SK-N-MC (cell line): ENCODE measurements at regions not wholly inside any gene's neighbourhood (a gene's known extent, or its start where the extent isn't known, plus 50 kb on each side); places are given as distances from the start of the nearest gene placed in this dataset.

Experiments used
- DNase-seq: peaks from one replicate; pipeline ENCODE4 v3.0.0-alpha.2; 2011; ENCODE audit warnings: low read depth, low spot score
- H3K27ac ChIP-seq: fragments of 200-600 bp; sonication (generic); 2 replicates; pipeline ENCODE4 v1.5.1; 2016; ENCODE audit warnings: mixed run types
- H3K36me3 ChIP-seq: fragments of 200-600 bp; sonication (generic); 2 replicates; pipeline ENCODE4 v1.6.1; 2017; ENCODE audit warnings: antibody characterized with exemption, low read length, mixed read lengths; ENCODE audit not compliant: insufficient read depth
- H3K4me3 ChIP-seq: fragments of 200-600 bp; sonication (generic); 2 replicates; pipeline ENCODE4 v1.5.1; 2016
- H3K9ac ChIP-seq: fragments of 200-600 bp; sonication (generic); 2 replicates; pipeline ENCODE4 v1.8.0; 2017; ENCODE audit warnings: mixed run types, mixed read lengths; ENCODE audit not compliant: insufficient read length
- H3K9me3 ChIP-seq: fragments of 200-600 bp; sonication (generic); 2 replicates; pipeline ENCODE4 v1.6.1; 2017; ENCODE audit warnings: low read depth, mild to moderate bottlenecking, antibody characterized with exemption, low read length, moderate library complexity, mixed read lengths
- EZH2 ChIP-seq: fragments of 200-600 bp; sonication (generic); IDR thresholded peaks from one replicate; pipeline ENCODE4 v1.6.1; 2017; ENCODE audit warnings: antibody characterized with exemption
- FOXP2 ChIP-seq: optimal IDR thresholded peaks from 2 replicates; pipeline ENCODE3; 2011; ENCODE audit warnings: mild to moderate bottlenecking, moderate library complexity; ENCODE audit not compliant: insufficient read depth; ENCODE audit errors: extremely low read length, control extremely low read depth
- POLR2AphosphoS5 ChIP-seq: IDR thresholded peaks from 2 replicates; pipeline ENCODE4 v1.6.1; 2012; ENCODE audit warnings: mild to moderate bottlenecking, low read depth, low read length, borderline replicate concordance

DNA sequence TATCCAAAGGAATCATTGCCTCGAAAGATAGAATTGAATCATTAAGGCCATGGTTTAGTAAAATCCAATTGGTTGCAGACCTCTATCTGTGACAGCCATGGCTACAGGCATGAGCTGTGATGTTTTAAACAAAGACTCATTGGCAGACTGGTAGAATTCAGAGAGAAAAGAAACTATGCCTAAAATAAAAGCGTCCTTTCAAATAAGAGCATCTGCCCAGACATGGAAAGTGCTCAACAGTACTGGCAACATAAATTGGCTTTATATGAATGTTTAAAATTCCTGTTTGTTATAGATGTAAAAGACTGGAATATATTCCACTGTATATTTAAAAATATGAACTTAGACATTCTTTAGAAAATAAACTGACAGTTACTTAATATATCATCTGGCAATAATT lies 2034.2 kb downstream of the LRRC4C start:
- no peak for DNase-seq
- Histone ChIP-seq H3K27ac (no peak overlapping the region), H3K9ac (no peak overlapping the region), H3K4me3 (no peak overlapping the region), H3K9me3 (no peaks in the 10 kb centered on the region), H3K36me3 (no peaks in the 10 kb centered on the region)
- no peak for TF ChIP-seq POLR2AphosphoS5
- no peak for TF ChIP-seq FOXP2
- TF ChIP-seq EZH2, result no peak

DNA sequence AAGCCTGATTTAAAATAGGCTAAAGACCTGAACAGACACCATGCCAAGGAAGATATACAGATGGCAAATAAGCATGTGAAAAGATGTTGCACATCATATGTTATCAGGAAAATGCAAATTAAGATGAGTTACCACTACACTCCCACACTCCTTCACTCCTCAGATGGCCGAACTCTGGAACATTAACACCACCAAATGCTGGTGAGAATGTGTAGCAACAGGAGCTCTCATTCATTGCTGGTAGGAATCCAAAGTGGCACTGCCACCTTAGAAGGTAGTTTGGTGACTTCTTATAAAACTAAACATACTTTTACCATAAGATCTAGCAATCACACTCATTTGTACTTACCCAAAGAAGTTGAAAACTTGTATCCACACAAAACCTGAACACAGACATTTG lies 2047.3 kb downstream of the LRRC4C start:
- Histone ChIP-seq H3K36me3 (no peaks in the 10 kb centered on the region), H3K4me3 (no peak overlapping the region), H3K9ac (no peak overlapping the region), H3K27ac (no peak overlapping the region), H3K9me3 (no peaks in the 10 kb centered on the region)
- TF ChIP-seq FOXP2, result no peak
- TF ChIP-seq EZH2, result no peak
- TF ChIP-seq POLR2AphosphoS5, result no peak
- no peak for DNase-seq

DNA sequence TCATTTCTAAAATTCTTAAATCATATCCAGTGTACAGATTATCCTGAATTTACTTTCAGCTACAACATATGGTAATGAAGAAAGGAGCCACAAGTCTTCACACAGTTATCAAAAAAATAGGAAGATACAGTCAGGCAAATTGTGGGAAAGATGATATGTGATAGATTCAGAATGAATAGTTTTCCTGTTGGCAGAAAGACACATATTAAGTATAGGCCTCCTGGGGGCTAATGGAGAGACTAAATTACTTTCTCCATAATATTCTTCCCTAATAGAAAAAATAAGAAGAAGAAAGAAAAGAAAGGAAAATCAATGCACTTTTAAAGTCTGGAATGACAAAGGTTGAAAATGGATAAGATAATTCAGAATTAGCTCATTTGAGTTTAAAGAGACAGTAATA lies 2073.5 kb downstream of the LRRC4C start:
- H3K9me3 ChIP-seq, result no peaks in the 10 kb centered on the region; the same call in 1 of the 2 replicates
- DNase-seq, result no peak
- TF ChIP-seq EZH2 (no peak), POLR2AphosphoS5 (no peak)
- peak overlapping the region; percentile 26; the same call in 1 of the 2 replicates for H3K27ac ChIP-seq
- no peak overlapping the region for H3K4me3 ChIP-seq
- H3K9ac ChIP-seq, result no peak overlapping the region
- H3K36me3 ChIP-seq, result no peaks in the 10 kb centered on the region

DNA sequence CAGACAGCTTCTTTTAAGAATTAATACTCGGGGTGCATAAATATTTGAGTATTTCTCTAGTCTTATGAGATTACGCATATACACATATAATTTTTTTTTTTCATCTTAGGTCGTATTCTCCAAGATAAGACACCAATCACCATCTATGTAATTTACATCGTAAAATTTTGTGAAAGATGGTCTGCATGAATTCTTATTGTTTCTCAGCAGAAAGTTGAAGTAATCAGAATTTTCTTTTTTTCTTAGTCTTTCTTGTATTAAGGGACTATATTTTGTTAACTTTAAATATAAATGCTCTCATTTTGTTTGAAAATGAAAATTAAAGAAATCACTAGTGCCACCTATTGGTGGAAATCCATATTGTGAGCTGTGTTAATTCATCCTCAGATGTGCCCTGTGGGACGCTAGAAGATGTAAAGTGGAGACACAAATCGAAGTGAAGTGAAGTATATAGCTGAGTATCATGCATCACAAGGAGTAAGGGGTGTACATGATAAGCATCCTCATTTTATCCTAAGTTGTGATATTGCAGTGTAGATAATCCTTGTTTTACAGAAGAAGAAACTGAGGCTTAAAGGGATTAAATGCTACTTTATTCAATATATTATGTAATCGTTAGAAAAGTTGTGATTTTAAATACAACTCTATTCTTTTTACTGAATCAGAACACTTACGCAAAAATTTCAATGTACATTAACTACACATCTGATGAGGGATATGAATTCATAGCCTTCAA lies 2084.3 kb downstream of the LRRC4C start:
- H3K9ac ChIP-seq, result peak overlapping the region; percentile 25
- TF ChIP-seq POLR2AphosphoS5 (no peak), EZH2 (no peak), FOXP2 (no peak)
- peak; percentile 72 for DNase-seq
- H3K36me3 ChIP-seq, result no peaks in the 10 kb centered on the region
- no peak overlapping the region for H3K4me3 ChIP-seq
- H3K9me3 ChIP-seq, result no peaks in the 10 kb centered on the region
- 0 out of 2 replicates have a peak overlapping the region, but pooled peaks have one; percentile 32 for H3K27ac ChIP-seq

DNA sequence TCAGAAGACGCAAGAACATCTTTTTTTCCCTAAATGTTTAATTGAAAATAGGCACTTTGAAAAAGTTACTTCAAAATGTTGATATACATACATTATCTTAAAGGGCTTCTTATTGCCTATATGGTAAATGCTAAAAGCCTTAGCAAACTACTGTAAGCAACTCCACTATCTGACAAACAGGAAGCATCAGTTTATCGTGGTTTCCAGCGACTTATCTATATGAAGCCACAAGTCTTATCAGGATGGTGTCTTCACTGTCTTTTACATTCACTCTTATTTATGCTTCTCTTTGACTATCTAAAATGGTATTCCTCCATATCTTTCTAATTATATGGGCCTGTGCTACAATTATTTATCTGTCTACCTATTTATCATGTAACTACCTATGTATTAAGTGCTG lies 2091.9 kb downstream of the LRRC4C start:
- TF ChIP-seq FOXP2, result no peak
- no peak for TF ChIP-seq EZH2
- no peak for TF ChIP-seq POLR2AphosphoS5
- no peak overlapping the region; the same call in 1 of the 2 replicates for H3K27ac ChIP-seq
- no peaks in the 10 kb centered on the region for H3K36me3 ChIP-seq
- no peaks in the 10 kb centered on the region for H3K9me3 ChIP-seq
- no peak overlapping the region for H3K4me3 ChIP-seq
- no peak overlapping the region for H3K9ac ChIP-seq
- no peak for DNase-seq

DNA sequence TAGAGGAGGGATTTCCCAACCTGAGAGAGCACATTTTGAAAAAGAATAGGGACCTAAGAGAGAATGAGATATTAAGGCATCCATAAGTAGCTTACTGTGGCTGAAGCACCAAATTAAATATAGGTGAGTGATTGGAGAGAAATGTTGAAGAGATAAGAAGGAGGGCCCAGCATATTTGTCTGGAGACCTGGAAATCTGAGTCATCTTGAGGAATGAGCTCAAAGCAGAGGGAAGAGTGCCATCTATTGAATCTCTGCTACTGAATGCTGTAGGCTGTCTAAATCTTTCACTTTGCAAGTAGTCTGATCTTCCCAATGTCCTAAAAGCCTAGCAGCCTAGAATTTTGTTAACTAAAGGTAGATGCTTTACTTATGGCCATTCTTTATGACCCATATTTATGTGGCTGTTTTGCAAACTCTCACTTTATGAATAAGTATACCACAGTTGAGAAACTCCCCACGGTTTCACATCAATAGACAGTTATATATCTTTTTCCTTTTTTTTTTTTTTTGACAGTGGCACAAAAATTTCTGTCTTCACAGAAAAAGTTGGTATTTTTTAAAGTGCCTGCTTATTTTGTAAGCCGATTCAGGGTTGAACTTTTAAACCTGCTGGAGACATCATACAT lies 2093.5 kb downstream of the LRRC4C start:
- no peak overlapping the region for H3K4me3 ChIP-seq
- no peak overlapping the region; the same call in 1 of the 2 replicates for H3K27ac ChIP-seq
- no peak for DNase-seq
- no peaks in the 10 kb centered on the region for H3K36me3 ChIP-seq
- no peak overlapping the region for H3K9ac ChIP-seq
- no peak for TF ChIP-seq POLR2AphosphoS5
- no peak for TF ChIP-seq EZH2
- no peaks in the 10 kb centered on the region for H3K9me3 ChIP-seq

DNA sequence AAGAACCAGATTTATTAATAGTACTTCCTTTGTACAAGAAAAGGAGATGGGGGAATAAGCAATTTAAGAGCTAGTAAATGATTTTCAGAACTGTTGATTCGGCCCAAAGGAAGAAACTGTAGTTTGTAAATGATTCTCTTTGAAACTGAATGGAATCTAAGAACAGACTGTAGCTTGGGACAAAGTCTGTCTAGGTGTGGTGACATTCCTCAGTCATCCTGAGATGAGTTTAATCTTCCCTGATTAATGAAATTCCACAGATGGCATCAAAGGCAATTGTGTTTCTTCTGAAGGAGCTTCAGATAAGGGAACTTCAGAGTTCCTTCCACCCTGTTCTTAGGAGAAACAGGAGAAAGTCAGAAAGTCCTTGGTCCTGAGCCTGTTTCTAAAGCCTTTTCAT lies 2095.9 kb downstream of the LRRC4C start:
- H3K9me3 ChIP-seq, result no peaks in the 10 kb centered on the region
- no peaks in the 10 kb centered on the region for H3K36me3 ChIP-seq
- H3K4me3 ChIP-seq, result no peak overlapping the region
- H3K27ac ChIP-seq, result no peak overlapping the region
- no peak for DNase-seq
- TF ChIP-seq FOXP2 (no peak), POLR2AphosphoS5 (no peak), EZH2 (no peak)
- H3K9ac ChIP-seq, result no peak overlapping the region

DNA sequence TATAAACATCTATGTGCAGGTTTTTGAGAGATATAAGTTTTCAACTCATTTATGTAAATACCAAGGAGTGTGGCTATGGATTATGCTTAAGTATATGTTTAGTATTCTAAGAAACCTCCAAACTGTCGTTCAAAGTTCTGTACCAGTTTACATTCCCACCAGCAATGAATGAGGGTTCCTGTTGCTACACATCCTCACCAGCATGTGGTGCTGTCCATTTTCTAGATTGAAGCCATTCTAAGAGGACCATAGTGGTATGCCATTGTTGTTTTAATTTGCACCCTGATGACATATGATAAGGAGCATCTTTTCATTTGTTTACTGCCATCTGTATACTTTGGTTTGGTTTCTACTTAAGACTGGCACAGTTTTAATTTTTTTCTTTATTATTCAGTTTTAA lies 2097.9 kb downstream of the LRRC4C start:
- TF ChIP-seq FOXP2 (no peak), EZH2 (no peak), POLR2AphosphoS5 (no peak)
- Histone ChIP-seq H3K27ac (no peak overlapping the region), H3K36me3 (no peaks in the 10 kb centered on the region), H3K9ac (no peak overlapping the region), H3K9me3 (no peaks in the 10 kb centered on the region), H3K4me3 (no peak overlapping the region)
- no peak for DNase-seq

DNA sequence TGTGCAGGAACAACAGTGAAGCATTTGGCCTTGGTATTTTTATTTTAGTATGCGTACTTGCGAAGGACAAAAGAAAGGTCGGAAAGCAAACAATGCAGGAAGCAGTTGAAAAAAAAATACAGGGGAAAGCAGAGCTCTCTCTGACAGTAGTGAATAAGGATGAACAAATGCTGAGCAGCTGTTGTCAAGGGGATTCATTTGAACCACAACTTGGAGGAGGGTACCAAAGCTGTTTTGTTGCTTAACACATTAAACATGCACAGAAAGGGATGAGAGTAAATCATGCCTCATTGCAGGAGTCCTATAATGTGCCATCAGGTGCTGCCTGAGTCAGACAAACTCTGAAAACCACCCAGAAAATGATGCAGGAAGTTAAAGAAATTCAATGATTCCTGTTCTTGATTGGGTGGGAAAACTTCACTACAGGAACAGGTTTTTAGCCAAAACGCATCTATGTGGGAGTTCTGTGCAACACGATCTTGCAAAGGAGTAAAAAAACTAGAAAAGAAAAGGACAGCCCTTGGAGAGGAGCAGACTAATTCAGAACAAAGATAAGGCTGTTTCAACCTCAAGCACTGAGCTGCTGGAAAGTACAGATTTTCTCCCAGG lies 2113.5 kb downstream of the LRRC4C start:
- Histone ChIP-seq H3K9ac (no peak overlapping the region), H3K36me3 (no peaks in the 10 kb centered on the region), H3K4me3 (no peak overlapping the region), H3K9me3 (no peaks in the 10 kb centered on the region), H3K27ac (no peak overlapping the region)
- DNase-seq, result no peak
- TF ChIP-seq FOXP2 (no peak), POLR2AphosphoS5 (no peak), EZH2 (no peak)
